ENCODE measurements at regions not wholly inside any gene's neighbourhood (a gene's known extent, or its start where the extent isn't known, plus 50 kb on each side); places are given as distances from the start of the nearest gene placed in this dataset.

DNA sequence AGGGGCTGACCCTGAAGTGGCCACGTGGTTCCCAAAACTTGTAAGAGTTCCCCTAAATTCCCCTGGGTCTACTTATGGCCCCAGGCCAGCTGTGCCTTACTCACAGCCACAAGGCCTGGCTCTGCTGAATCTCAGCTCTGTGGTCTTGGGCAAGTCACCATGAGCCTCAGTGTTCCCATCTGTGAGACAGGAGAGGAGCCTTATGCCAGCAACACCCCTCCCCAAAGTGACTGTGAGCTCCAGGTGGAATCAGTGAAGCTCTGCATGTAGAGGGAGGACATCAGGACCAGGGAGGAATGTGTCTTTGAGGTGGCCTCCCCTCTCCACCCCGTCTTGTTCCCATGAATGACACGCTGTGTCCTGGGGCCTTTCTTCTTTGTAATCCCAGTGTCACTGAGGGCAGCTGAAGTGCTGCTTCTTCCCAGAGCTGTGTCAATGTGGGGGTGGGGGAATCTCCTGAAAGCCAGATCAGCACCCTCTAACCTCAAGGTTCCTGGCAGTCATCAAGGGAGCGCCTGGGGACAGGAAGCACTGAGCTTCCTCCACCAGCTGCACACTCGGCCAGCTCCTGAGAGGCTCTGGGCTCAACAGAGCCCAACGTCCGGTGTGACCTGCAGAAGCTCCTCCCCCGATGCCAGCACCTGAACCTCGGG, 258.9 kb downstream of the UACA start:
- FAIRE-seq: no peak

- FAIRE-seq: no peak
Measured at GRCh38 chr15:70503798-70504298, 259.5 kb downstream of the UACA start.

DNA sequence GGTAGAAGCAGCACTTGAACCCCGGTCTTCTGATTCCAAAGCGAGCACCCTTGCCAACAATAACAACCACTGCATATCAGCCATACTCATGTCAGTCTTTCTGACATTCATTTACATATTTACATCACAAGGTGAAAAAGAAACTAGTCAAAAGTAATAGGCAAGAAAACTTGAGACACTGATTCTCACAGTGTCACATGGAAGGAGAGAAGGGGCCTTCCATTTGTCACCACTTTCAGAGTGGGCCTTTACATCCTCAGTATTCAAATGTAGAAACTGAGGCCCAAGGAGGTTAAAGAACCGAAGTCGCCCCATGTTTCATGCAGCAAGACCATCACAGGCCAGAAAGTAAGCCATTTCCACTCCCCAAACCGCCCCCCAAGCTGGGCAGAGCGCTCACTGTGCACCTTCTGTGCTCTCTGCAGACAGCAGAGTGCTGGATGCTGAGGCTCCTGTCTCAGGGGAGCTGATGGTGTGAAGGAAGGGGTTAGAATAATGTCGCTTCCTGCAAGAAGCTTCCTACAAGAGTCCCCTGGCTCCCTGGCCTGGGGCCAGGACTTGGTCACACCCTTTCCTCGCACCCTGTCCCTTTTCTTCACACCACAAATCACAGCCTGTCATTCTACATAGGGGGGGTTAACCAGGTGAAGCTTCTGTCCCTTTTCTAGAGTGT, 260.1 kb downstream of the UACA start:
- no peak for FAIRE-seq

- FAIRE-seq: no peak
Measured at GRCh38 chr15:70502529-70502928, 260.8 kb downstream of the UACA start.

- no peak for FAIRE-seq
Measured at GRCh38 chr15:70501849-70502248, 261.5 kb downstream of the UACA start.

- FAIRE-seq: no peak
Measured at GRCh38 chr15:70501121-70501727, 262.1 kb downstream of the UACA start.

- no peak for FAIRE-seq
Measured at GRCh38 chr15:70499791-70500190, 263.6 kb downstream of the UACA start.

- FAIRE-seq: no peak
Measured at GRCh38 chr15:70498096-70498626, 265.2 kb downstream of the UACA start.

DNA sequence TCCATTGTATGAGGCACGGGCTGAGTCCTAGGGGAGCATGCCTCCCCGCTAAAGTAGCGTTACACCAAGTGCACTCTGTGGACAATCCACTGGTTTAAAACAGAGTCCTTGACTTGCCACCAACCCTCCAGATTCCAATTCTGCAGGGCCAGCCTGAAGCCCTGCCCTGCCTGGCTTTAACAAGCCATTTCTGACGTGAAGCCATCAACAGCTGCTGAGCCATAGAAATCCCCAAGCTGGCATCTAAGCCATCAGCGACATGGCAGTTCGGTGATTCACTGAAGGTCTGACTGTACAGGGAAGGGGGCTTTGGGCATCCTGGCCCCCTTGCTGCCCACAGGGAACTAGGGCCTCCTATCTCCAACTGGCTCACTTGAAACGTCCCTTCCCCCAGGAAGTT, 265.7 kb downstream of the UACA start:
- FAIRE-seq: no peak

DNA sequence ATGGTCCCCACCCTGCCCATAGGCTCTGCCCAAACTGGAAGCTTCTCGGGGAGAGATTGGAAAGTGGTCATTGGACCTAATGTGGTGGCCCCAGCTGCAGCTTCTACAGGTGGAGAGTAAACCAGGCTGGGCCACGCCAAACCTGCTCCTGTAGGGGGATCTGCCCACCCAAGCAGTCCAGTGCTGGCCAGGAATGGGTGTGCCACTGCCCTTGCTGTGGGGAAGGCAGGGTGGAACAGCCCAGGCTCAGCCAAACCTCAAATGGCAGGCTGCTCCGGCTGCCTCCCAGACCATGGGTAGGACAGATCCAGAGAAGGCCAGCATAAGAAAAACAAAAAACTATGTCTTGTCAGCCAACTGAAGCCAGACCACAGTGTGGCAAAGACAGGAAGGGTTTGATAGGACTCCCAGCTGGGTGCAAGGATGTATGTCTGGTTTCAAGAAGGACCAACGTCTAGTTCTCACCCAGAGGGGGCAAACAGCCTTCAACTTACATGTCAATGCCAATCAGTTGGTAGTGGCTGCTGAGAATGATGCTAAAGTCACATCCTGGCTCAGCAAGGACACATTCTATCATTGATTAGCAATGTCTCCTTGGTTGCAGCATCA, 267.3 kb downstream of the UACA start:
- no peak for FAIRE-seq

GRCh38 chr15:70494852-70495571, 268.3 kb downstream of the UACA start:
- no peak for FAIRE-seq

DNA sequence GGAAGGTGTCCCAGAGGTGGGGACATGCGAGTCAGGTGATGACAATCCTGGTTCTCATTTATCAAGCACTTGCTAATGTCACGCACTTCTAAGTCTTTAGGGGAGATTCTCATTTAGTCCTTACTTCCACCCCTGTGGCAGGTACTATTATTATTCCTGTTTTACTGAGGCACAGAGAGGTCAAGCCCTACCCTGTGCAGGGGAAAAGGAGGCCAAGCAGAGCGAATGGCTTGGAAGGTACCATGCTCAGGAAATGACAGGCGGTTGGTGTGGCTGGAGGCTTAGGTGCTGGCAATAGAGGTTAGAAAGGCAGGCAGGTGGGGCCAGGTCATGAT, 268.9 kb downstream of the UACA start:
- FAIRE-seq: no peak

- no peak for FAIRE-seq
Measured at GRCh38 chr15:70493787-70494516, 269.4 kb downstream of the UACA start.

- FAIRE-seq: no peak
Measured at GRCh38 chr15:70493376-70493775, 270.0 kb downstream of the UACA start.

DNA sequence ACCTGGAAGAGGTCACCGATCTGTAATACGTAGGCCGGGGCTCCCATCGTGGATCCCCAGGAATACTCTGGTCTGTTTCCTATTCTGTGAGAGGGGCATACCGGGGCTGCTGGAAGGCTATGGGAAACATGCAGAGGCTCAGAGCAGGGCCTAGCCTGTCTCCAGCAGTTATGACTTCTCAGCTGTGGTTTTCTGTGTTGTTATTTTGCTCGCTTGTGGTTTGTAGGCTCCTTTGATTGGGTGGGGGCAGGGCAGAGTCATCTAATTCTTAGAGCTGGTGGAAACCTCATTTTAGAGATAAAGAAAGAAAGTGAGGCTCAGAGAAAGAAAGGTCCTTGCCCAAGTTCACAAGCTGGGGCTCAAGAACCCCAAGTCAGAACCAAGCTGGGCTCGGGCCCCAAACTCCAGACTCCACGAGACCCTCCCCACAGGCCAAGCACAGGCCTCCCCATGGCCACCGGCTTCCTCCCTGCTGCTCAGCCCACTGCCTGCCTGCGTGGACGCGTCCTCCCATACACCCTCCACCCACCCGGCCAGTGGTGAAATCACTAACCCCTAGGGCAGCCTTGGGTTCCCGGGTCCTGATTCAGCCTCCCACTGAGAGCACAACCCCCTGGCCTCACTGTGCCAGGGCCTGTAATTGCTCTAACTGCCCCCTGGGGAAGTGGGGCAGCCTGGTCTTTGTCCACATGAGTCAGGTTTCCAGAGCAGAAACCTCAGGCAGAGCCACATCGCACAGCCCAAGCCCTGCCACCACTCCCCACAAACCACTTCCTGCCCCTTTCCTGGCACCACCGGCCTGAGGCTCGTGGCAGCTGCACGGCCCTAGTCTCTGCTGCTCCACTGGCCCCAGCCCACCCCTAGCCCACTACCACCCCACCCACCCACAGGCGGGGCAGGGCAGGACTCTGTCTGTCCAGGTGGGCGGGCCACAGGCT, 270.8 kb downstream of the UACA start:
- no peak for FAIRE-seq

DNA sequence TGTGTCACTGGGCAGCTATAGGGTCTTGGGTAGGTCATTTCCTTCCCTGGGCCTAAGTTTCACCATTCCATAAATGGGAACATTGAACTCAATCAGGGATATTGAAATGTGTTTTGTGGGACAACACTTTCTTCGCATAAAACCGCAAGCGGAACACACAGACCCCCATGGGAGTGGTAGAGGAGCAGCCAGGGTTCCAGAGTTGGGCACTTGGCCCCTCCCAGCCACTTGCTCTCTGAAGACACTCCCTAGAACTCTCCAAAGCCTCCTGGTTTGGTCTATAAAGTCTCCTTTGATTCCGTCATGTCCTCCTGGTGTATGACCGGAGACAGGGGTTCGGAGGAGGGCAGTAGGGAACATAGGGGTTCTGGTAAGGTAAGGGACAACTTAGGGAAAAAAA, 271.7 kb downstream of the UACA start:
- no peak for FAIRE-seq

GRCh38 chr15:70491201-70491621, 272.1 kb downstream of the UACA start:
- no peak for FAIRE-seq

GRCh38 chr15:70490838-70491155, 272.6 kb downstream of the UACA start:
- FAIRE-seq: no peak

DNA sequence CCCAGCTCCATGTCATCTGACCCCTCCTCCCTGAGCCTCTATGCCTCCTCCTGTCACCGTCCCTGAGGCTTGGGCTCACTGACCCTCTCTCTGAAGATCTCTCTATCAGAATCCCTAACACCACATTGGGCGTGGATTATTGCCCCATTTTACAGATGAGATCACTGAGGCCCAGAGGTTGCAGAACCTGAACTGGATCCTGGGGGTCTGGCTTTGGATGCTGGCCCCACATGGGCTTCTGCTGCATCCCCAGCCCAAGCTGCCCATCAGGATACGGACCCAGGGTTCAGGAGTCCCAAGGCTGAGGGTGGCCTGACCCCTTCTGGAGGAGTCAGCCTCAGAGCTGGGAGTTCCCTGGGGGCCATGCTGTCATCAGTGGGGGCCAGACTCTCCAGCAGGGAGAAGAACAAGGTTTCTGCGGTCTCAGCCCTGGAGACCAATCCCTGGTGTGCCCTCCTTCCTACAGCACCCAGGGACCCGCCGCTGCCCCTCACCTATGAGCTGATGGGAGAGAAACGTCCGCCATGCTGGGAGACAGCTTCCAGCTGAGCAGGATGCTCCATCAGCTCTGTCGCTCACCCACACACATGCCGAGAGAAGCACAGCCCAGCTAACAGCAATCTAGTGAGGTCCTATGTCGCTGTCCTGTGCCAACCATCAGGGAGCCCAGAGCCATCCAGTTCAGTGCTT, 273.1 kb downstream of the UACA start:
- FAIRE-seq: no peak
